H9 (cell line): ENCODE measurements at regions not wholly inside any gene's neighbourhood (a gene's known extent, or its start where the extent isn't known, plus 50 kb on each side); places are given as distances from the start of the nearest gene placed in this dataset.

Experiments
- DNase-seq: peaks from one replicate; pipeline ENCODE4 v3.0.0-alpha.2; 2017
- H2AFZ ChIP-seq: one replicate; pipeline ENCODE4 v1.6.1; 2013; ENCODE audit warnings: mild to moderate bottlenecking, low read length, control low read depth, moderate library complexity
- H2AK5ac ChIP-seq: 2 replicates; pipeline ENCODE4 v1.6.1; 2013; ENCODE audit warnings: low read length, control low read depth, mixed read lengths; ENCODE audit not compliant: insufficient read length
- H2BK120ac ChIP-seq: one replicate; pipeline ENCODE4 v1.6.1; 2013; ENCODE audit warnings: low read depth, mild to moderate bottlenecking, low read length, control low read depth, inconsistent platforms; ENCODE audit not compliant: poor library complexity, severe bottlenecking
- H2BK12ac ChIP-seq: 2 replicates; pipeline ENCODE4 v1.6.1; 2013; ENCODE audit warnings: low read length, control low read depth, mixed read lengths, low read depth; ENCODE audit not compliant: insufficient read length
- H2BK15ac ChIP-seq: 2 replicates; pipeline ENCODE4 v1.6.1; 2013; ENCODE audit warnings: low read depth, low read length, control low read depth
- H2BK20ac ChIP-seq: one replicate; pipeline ENCODE4 v1.6.1; 2013; ENCODE audit warnings: low read depth, mild to moderate bottlenecking, low read length, control low read depth, inconsistent platforms; ENCODE audit not compliant: poor library complexity, severe bottlenecking
- H2BK5ac ChIP-seq: 2 replicates; pipeline ENCODE4 v1.6.1; 2013; ENCODE audit warnings: low read length, control low read depth, mixed read lengths; ENCODE audit not compliant: insufficient read length
- H3K14ac ChIP-seq: 2 replicates; pipeline ENCODE4 v1.6.1; 2013; ENCODE audit warnings: low read length, control low read depth; ENCODE audit not compliant: insufficient read depth
- H3K18ac ChIP-seq: 2 replicates; pipeline ENCODE4 v1.6.1; 2013; ENCODE audit warnings: low read depth, mild to moderate bottlenecking, mixed read lengths, low read length, control low read depth; ENCODE audit not compliant: insufficient read length
- H3K23ac ChIP-seq: 2 replicates; pipeline ENCODE4 v1.6.1; 2013; ENCODE audit warnings: low read length, control low read depth, mixed read lengths, low read depth; ENCODE audit not compliant: insufficient read length
- H3K23me2 ChIP-seq: 2 replicates; pipeline ENCODE4 v1.6.1; 2013; ENCODE audit warnings: low read depth, mild to moderate bottlenecking, mixed read lengths, low read length, control low read depth; ENCODE audit not compliant: insufficient read length, poor library complexity, severe bottlenecking
- H3K27ac ChIP-seq: 2 replicates; pipeline ENCODE4 v1.5.1; 2013; ENCODE audit warnings: low read length, control low read depth, mixed read lengths, low read depth; ENCODE audit not compliant: insufficient read length
- H3K27me3 ChIP-seq: 2 replicates; pipeline ENCODE4 v1.6.1; 2013; ENCODE audit warnings: low read length, control low read depth, inconsistent platforms; ENCODE audit not compliant: insufficient read depth
- H3K4ac ChIP-seq: 2 replicates; pipeline ENCODE4 v1.6.1; 2013; ENCODE audit warnings: low read depth, mild to moderate bottlenecking, control low read depth, inconsistent platforms, low read length, moderate library complexity
- H3K4me1 ChIP-seq: 2 replicates; pipeline ENCODE4 v1.6.1; 2013; ENCODE audit warnings: low read length, control low read depth, inconsistent platforms; ENCODE audit not compliant: insufficient read depth
- H3K4me2 ChIP-seq: 2 replicates; pipeline ENCODE4 v1.6.1; 2013; ENCODE audit warnings: low read length, control low read depth, mixed read lengths; ENCODE audit not compliant: insufficient read length, insufficient read depth
- H3K56ac ChIP-seq: 2 replicates; pipeline ENCODE4 v1.6.1; 2013; ENCODE audit warnings: low read depth, mild to moderate bottlenecking, mixed read lengths, low read length, control low read depth; ENCODE audit not compliant: insufficient read length
- H3K79me1 ChIP-seq: 2 replicates; pipeline ENCODE4 v1.6.1; 2013; ENCODE audit warnings: low read depth, mild to moderate bottlenecking, moderate library complexity, low read length, control low read depth, inconsistent platforms; ENCODE audit not compliant: insufficient read depth, poor library complexity, severe bottlenecking
- H3K79me2 ChIP-seq: 2 replicates; pipeline ENCODE4 v1.6.1; 2013; ENCODE audit warnings: low read length, control low read depth, inconsistent platforms; ENCODE audit not compliant: insufficient read depth
- H3K9ac ChIP-seq: 2 replicates; pipeline ENCODE4 v1.6.1; 2013; ENCODE audit warnings: low read length, control low read depth, mixed read lengths; ENCODE audit not compliant: insufficient read length; ENCODE audit errors: extremely low read depth
- H3K9me3 ChIP-seq: one replicate; pipeline ENCODE4 v1.6.1; 2013; ENCODE audit warnings: low read depth, low read length, inconsistent platforms; ENCODE audit not compliant: control insufficient read depth
- H3T11ph ChIP-seq: one replicate; pipeline ENCODE4 v1.6.1; 2013; ENCODE audit warnings: mild to moderate bottlenecking, low read length, control low read depth, inconsistent platforms
- H4K20me1 ChIP-seq: one replicate; pipeline ENCODE4 v1.6.1; 2013; ENCODE audit not compliant: control insufficient read depth, insufficient read length, insufficient read depth
- H4K5ac ChIP-seq: 2 replicates; pipeline ENCODE4 v1.6.1; 2013; ENCODE audit warnings: low read depth, mild to moderate bottlenecking, mixed read lengths, low read length, control low read depth; ENCODE audit not compliant: insufficient read length
- H4K8ac ChIP-seq: replicated peaks from 2 replicates; pipeline ENCODE4 v1.6.1; 2013; ENCODE audit warnings: low read length, control low read depth, mixed read lengths, low read depth; ENCODE audit not compliant: insufficient read length
- H4K91ac ChIP-seq: 2 replicates; pipeline ENCODE4 v1.6.1; 2013; ENCODE audit warnings: low read depth, mild to moderate bottlenecking, moderate library complexity, mixed read lengths, low read length, control low read depth; ENCODE audit not compliant: insufficient read length
- H3K27ac Mint-ChIP-seq, 3 experiments: 2 replicates in 2 of 3; 3 replicates in 1 of 3; pipeline ENCODE4 v1.8.0; 2020 to 2021; ENCODE audit warnings: mixed read lengths in 3 of 3, mild to moderate bottlenecking in 1 of 3, moderate library complexity in 1 of 3
- H3K27me3 Mint-ChIP-seq: 2 replicates; pipeline ENCODE4 v1.8.0; 2021; ENCODE audit warnings: low read depth, mild to moderate bottlenecking, moderate library complexity, mixed read lengths
- H3K36me3 Mint-ChIP-seq, 3 experiments: 2 replicates in 2 of 3; 3 replicates in 1 of 3; pipeline ENCODE4 v1.8.0; 2020 to 2021; ENCODE audit warnings: low read depth in 3 of 3, mixed read lengths in 3 of 3; ENCODE audit not compliant: insufficient read depth in 1 of 3
- H3K4me1 Mint-ChIP-seq, 2 experiments: 2 replicates each; pipeline ENCODE4 v1.8.0; 2020; ENCODE audit warnings: mixed read lengths in 2 of 2
- H3K4me3 Mint-ChIP-seq, 2 experiments: 2 replicates in 1 of 2; 3 replicates in 1 of 2; pipeline ENCODE4 v1.8.0; 2020 to 2021; ENCODE audit warnings: mild to moderate bottlenecking in 2 of 2, mixed read lengths in 2 of 2, moderate library complexity in 1 of 2
- H3K9me3 Mint-ChIP-seq, 2 experiments: 2 replicates in 1 of 2; 3 replicates in 1 of 2; pipeline ENCODE4 v1.8.0; 2020; ENCODE audit warnings: mild to moderate bottlenecking in 2 of 2, mixed read lengths in 2 of 2, moderate library complexity in 1 of 2
- WGBS: extraction: QIAGEN DNeasy Blood & Tissue Kit; methylation state at CpG from one replicate; pipeline ENCODE4 v1.1.7; 2013; ENCODE audit warnings: missing lambda C conversion rate, low lambda C conversion rate, mixed read lengths; ENCODE audit not compliant: insufficient read length; ENCODE audit errors: extremely low coverage; 5-methylcytosine and 5-hydroxymethylcytosine counted together
- TF ChIP-seq, protein P1 (sequence below): fragments of 200-600 bp; sonication (generic); conservative IDR thresholded peaks from 3 replicates; pipeline ENCODE4 v1.8.0; 2021; ENCODE audit warnings: antibody characterized with exemption, mild to moderate bottlenecking

DNA sequence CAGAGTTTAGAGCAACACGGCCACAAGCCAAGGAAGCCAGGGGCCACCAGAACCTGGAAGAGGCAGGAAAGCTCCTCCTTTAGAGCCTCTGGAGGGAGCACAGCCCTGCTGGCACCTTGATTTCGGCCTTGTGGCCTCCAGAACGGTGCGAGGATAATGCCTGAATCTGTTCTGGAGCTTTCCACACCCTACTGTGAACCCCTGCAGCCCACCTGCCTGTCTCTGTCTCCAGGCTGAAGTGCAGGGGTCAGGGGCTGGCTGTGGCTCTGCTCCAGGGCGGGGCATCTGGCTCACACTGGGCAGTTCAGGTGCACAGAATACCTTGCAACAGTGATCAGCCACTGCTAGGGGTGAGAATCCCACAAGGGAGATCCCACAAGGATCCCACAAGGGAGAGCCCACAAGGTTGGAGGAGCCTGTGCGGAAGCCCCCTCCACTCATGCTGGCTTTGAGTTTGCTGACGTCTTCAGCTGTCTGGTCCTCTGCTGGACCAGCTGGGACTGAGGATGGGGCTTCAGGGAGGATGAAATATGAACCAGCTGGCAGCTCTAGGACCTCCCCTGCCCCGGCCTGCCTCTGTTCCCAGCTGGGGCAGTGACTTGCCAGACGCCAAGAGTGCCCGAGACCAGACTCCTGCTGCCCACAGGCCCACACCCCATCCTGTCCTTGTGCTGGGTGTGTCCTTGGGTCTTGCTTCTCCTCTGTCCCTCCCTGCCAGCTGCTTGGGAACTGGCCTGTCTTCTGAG is 56.4 kb upstream of the OTOS start:
- Histone ChIP-seq H3K23ac (no peak overlapping the region), H4K91ac (no peak overlapping the region), H3K27me3 (no peaks in the 10 kb centered on the region), H3K14ac (no peak overlapping the region), H3K4me2 (no peak overlapping the region), H3K79me2 (no peaks in the 10 kb centered on the region), H3K18ac (no peak overlapping the region), H4K20me1 (no peaks in the 10 kb centered on the region), H4K8ac (no peak overlapping the region), H3K79me1 (no peaks in the 10 kb centered on the region), H3K27ac (no peak overlapping the region), H3K56ac (no peak overlapping the region), H2AK5ac (no peak overlapping the region), H3K4ac (no peak overlapping the region), H3T11ph (no peak overlapping the region), H3K4me1 (no peaks in the 10 kb centered on the region; the same call in 1 of the 2 replicates), H3K9me3 (no peaks in the 10 kb centered on the region), H2BK15ac (no peak overlapping the region), H2BK12ac (no peak overlapping the region), H3K23me2 (no peaks in the 10 kb centered on the region), H2AFZ (no peak overlapping the region), H4K5ac (no peak overlapping the region), H2BK120ac (no peak overlapping the region), H2BK5ac (no peak overlapping the region), H3K9ac (no peak overlapping the region), H2BK20ac (no peak overlapping the region)
- Mint-ChIP-seq H3K27me3 (peaks cover 19% of the 10 kb centered on the region), H3K27ac (no peak overlapping the region), H3K9me3 (peaks cover 0 to 4% of the 10 kb centered on the region in 2 experiments; a peak in 1 of 5 replicates), H3K36me3 (no peaks in the 10 kb centered on the region), H3K4me3 (no peak overlapping the region), H3K4me1 (peaks cover 13 to 17% of the 10 kb centered on the region in 2 experiments)
- TF ChIP-seq, protein P1, sequence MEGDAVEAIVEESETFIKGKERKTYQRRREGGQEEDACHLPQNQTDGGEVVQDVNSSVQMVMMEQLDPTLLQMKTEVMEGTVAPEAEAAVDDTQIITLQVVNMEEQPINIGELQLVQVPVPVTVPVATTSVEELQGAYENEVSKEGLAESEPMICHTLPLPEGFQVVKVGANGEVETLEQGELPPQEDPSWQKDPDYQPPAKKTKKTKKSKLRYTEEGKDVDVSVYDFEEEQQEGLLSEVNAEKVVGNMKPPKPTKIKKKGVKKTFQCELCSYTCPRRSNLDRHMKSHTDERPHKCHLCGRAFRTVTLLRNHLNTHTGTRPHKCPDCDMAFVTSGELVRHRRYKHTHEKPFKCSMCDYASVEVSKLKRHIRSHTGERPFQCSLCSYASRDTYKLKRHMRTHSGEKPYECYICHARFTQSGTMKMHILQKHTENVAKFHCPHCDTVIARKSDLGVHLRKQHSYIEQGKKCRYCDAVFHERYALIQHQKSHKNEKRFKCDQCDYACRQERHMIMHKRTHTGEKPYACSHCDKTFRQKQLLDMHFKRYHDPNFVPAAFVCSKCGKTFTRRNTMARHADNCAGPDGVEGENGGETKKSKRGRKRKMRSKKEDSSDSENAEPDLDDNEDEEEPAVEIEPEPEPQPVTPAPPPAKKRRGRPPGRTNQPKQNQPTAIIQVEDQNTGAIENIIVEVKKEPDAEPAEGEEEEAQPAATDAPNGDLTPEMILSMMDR = no peak
- DNase-seq = peak; percentile 12
- WGBS = no CpG with 5 or more reads among the region's 10 CpGs
